K562 (cell line): ENCODE measurements at regions not wholly inside any gene's neighbourhood (a gene's known extent, or its start where the extent isn't known, plus 50 kb on each side); places are given as distances from the start of the nearest gene placed in this dataset.

ENCODE experiments used
- ARID3B ChIP-seq: fragments of 250-450 bp; sonication (Bioruptor Pico); IDR thresholded peaks from 2 replicates; pipeline ENCODE4 v1.4.0; 2020; ENCODE audit warnings: borderline replicate concordance
- CHD4 ChIP-seq: fragments of 200-600 bp; sonication (generic); IDR thresholded peaks from 3 replicates; pipeline ENCODE4 v1.6.1; 2012; ENCODE audit warnings: low read depth, mild to moderate bottlenecking, mixed read lengths, low read length, inconsistent platforms; ENCODE audit not compliant: insufficient read depth, insufficient replicate concordance, poor library complexity, severe bottlenecking
- CXXC5 ChIP-seq: fragments of 250-450 bp; sonication (Bioruptor Pico); IDR thresholded peaks from 2 replicates; pipeline ENCODE4 v1.8.0; 2022; ENCODE audit warnings: inconsistent platforms, mild to moderate bottlenecking, moderate library complexity
- DACH1 ChIP-seq: fragments of 450-650 bp; IDR thresholded peaks from 2 replicates; pipeline ENCODE4 v1.6.1; 2018; ENCODE audit not compliant: partially characterized antibody
- ELF4 ChIP-seq: fragments of 450-650 bp; formaldehyde crosslinking; IDR thresholded peaks from 2 replicates; pipeline ENCODE4 v1.4.0; 2022; ENCODE audit warnings: missing genetic modification characterization
- FIP1L1 ChIP-seq: fragments of 200-400 bp; formaldehyde crosslinking; IDR thresholded peaks from 2 replicates; pipeline ENCODE4 v1.6.1; 2018; ENCODE audit warnings: mild to moderate bottlenecking, low read depth, low read length; ENCODE audit not compliant: poor library complexity, severe bottlenecking
- GATAD2A ChIP-seq: fragments of 450-650 bp; IDR thresholded peaks from 2 replicates; pipeline ENCODE4 v1.6.1; 2017
- MYNN ChIP-seq, 2 experiments: sonication (generic); formaldehyde crosslinking in 1 of 2; IDR thresholded peaks; 2 replicates each; pipeline versions ENCODE4 v1.5.0 to v1.6.1; 2016 to 2020; ENCODE audit warnings: antibody characterized with exemption in 1 of 2, missing genetic modification reagents in 1 of 2
- NBN ChIP-seq: fragments of 450-650 bp; IDR thresholded peaks from 2 replicates; pipeline ENCODE4 v1.6.1; 2016; ENCODE audit warnings: low read depth, mild to moderate bottlenecking
- PHF8 ChIP-seq: fragments of 200-600 bp; sonication (generic); IDR thresholded peaks from 2 replicates; pipeline ENCODE4 v1.6.1; 2012; ENCODE audit warnings: mixed run types, mild to moderate bottlenecking, inconsistent platforms, low read length, moderate library complexity, borderline replicate concordance
- POLR2H ChIP-seq: IDR thresholded peaks from 2 replicates; pipeline ENCODE4 v1.6.1; 2016; ENCODE audit warnings: missing genetic modification characterization, low read depth, mild to moderate bottlenecking, control low read depth, missing compliant biosample characterization, moderate library complexity
- PREB ChIP-seq: sonication (generic); formaldehyde crosslinking; IDR thresholded peaks from 2 replicates; pipeline ENCODE4 v1.8.1; 2023; ENCODE audit warnings: mild to moderate bottlenecking, missing genetic modification reagents
- PTRF ChIP-seq: fragments of 450-650 bp; IDR thresholded peaks from 2 replicates; pipeline ENCODE4 v1.6.1; 2016; ENCODE audit warnings: mild to moderate bottlenecking, missing genetic modification characterization, missing compliant biosample characterization
- RBM15 ChIP-seq: fragments of 200-400 bp; formaldehyde crosslinking; IDR thresholded peaks from 2 replicates; pipeline ENCODE4 v1.6.1; 2018; ENCODE audit warnings: mild to moderate bottlenecking, low read length, moderate library complexity; ENCODE audit not compliant: insufficient read depth
- SREBF1 ChIP-seq: fragments of 150-350 bp; IDR thresholded peaks from 2 replicates; pipeline ENCODE4 v1.6.1; 2014; ENCODE audit warnings: antibody characterized with exemption, low read depth, low read length, borderline replicate concordance
- SRSF7 ChIP-seq: fragments of 200-400 bp; formaldehyde crosslinking; optimal IDR thresholded peaks from 2 replicates; pipeline ENCODE3; 2017; ENCODE audit warnings: mild to moderate bottlenecking, low read depth, low read length
- TAL1 ChIP-seq: fragments of 450-650 bp; IDR thresholded peaks from 2 replicates; pipeline ENCODE4 v1.6.1; 2016; ENCODE audit warnings: mild to moderate bottlenecking
- TGIF2 ChIP-seq: sonication (generic); formaldehyde crosslinking; IDR thresholded peaks from 2 replicates; pipeline ENCODE4 v1.8.1; 2022; ENCODE audit warnings: mild to moderate bottlenecking, missing genetic modification reagents, moderate library complexity
- TRIM24 ChIP-seq, 2 experiments: fragments of 450-650 bp; IDR thresholded peaks; 2 replicates each; pipeline ENCODE4 v1.6.1; 2016
- USF1 ChIP-seq: sonication (generic); formaldehyde crosslinking; IDR thresholded peaks from 2 replicates; pipeline ENCODE4 v1.9.0; 2022; ENCODE audit warnings: mild to moderate bottlenecking, missing genetic modification reagents
- USF2 ChIP-seq: sonication (generic); formaldehyde crosslinking; IDR thresholded peaks from 2 replicates; pipeline ENCODE4 v1.5.0; 2020; ENCODE audit warnings: missing genetic modification reagents
- ZNF174 ChIP-seq: fragments of 250-450 bp; sonication (Bioruptor Pico); IDR thresholded peaks from 2 replicates; pipeline ENCODE4 v1.4.0; 2020; ENCODE audit warnings: mild to moderate bottlenecking
- ZNF197 ChIP-seq: fragments of 200-800 bp; sonication (Bioruptor generic); IDR thresholded peaks from 2 replicates; pipeline ENCODE4 v1.6.1; 2016; ENCODE audit warnings: low read depth, missing genetic modification characterization, missing compliant biosample characterization
- ZNF24 ChIP-seq: fragments of 450-650 bp; IDR thresholded peaks from 2 replicates; pipeline ENCODE4 v1.6.1; 2016
- ZNF347 ChIP-seq: fragments of 450-650 bp; formaldehyde crosslinking; IDR thresholded peaks from 2 replicates; pipeline ENCODE4 v1.4.0; 2020; ENCODE audit warnings: low read depth, mild to moderate bottlenecking, moderate library complexity
- ZNF76 ChIP-seq: fragments of 250-450 bp; sonication (Bioruptor Pico); IDR thresholded peaks from 2 replicates; pipeline ENCODE4 v1.4.0; 2020; ENCODE audit warnings: mild to moderate bottlenecking, moderate library complexity, borderline replicate concordance

- TF ChIP-seq ELF4 (CRISPR knock-in tag) = no peak
- peak; percentile 52; the same call in 1 of the 2 replicates for TF ChIP-seq PTRF
- TF ChIP-seq USF1 (CRISPR knock-in tag) = no peak
- TF ChIP-seq POLR2H (tag) = no peak; the same call in 1 of the 2 replicates
- TF ChIP-seq TAL1 = no peak
- TF ChIP-seq ZNF347 (CRISPR knock-in tag) = no peak
- TF ChIP-seq CXXC5 = peak; percentile 70; the same call in 1 of the 2 replicates
- TF ChIP-seq MYNN (IDR thresholded peaks at IDR 0.05) = no peak
- TF ChIP-seq MYNN (CRISPR knock-in tag; IDR thresholded peaks at IDR 0.05) = no peak
- TF ChIP-seq ZNF76 (CRISPR knock-in tag) = peak; percentile 83; the same call in 1 of the 2 replicates
- TF ChIP-seq PREB = no peak
- no peak for TF ChIP-seq PHF8
- no peak for TF ChIP-seq SREBF1
- peak; percentile 90 for TF ChIP-seq TRIM24 (IDR thresholded peaks at IDR 0.05)
- no peak for TF ChIP-seq NBN
- 0 out of 2 replicates have a peak, but pooled peaks have one; percentile 56 for TF ChIP-seq ZNF197 (CRISPR knock-in tag)
- TF ChIP-seq SRSF7 = no peak
- no peak for TF ChIP-seq FIP1L1
- TF ChIP-seq RBM15 = no peak
- peak; percentile 84; the same call in 1 of the 2 replicates for TF ChIP-seq ARID3B (CRISPR knock-in tag)
- no peak for TF ChIP-seq USF2
- no peak for TF ChIP-seq ZNF174
- TF ChIP-seq DACH1 = no peak
- no peak for TF ChIP-seq ZNF24
- no peak for TF ChIP-seq CHD4
- TF ChIP-seq GATAD2A = no peak
- TF ChIP-seq TGIF2 = no peak
These were observed 87.8 kb downstream of the NAV1 start (continued) for GRCh38 chr1:201626629-201627275.
